22Rv1 (cell line): ENCODE measurements at regions not wholly inside any gene's neighbourhood (a gene's known extent, or its start where the extent isn't known, plus 50 kb on each side); places are given as distances from the start of the nearest gene placed in this dataset.

Experiments
- H3K27ac ChIP-seq: fragments of 450-650 bp; 2 replicates; pipeline ENCODE4 v1.5.1; 2017
- CTCF ChIP-seq: fragments of 450-650 bp; IDR thresholded peaks from 2 replicates; pipeline ENCODE4 v1.5.1; 2017; ENCODE audit warnings: mild to moderate bottlenecking
- ZFX ChIP-seq: fragments of 450-650 bp; IDR thresholded peaks from 2 replicates; pipeline ENCODE4 v1.6.1; 2017; ENCODE audit warnings: antibody characterized with exemption, borderline replicate concordance

DNA sequence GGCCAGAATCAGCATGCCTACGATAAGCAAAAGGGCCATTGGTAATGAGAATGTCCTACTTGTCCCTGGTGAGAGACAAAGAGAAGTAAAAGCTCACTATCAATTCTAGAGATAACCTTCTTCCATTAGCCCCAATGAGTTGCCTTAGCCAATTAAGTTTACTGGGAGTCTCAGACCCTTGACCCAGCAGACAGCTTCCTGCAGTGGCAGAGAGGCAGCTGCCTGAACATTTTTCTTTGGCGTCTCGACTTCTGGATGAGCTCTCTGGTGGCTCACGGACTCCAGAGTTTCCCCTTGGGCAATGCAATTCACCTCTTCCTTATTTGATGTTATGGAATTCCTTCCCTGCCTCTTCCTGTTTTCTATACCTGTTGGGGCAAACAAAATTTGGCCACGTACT lies 1034.4 kb downstream of the NAALADL2 start:
- no peak overlapping the region for H3K27ac ChIP-seq
- TF ChIP-seq ZFX (no peak), CTCF (no peak)

- TF ChIP-seq CTCF = no peak
- TF ChIP-seq ZFX = no peak
- no peak overlapping the region for H3K27ac ChIP-seq
These were observed 1030.9 kb downstream of the NAALADL2 start for GRCh38 chr3:175890066-175890465.

DNA sequence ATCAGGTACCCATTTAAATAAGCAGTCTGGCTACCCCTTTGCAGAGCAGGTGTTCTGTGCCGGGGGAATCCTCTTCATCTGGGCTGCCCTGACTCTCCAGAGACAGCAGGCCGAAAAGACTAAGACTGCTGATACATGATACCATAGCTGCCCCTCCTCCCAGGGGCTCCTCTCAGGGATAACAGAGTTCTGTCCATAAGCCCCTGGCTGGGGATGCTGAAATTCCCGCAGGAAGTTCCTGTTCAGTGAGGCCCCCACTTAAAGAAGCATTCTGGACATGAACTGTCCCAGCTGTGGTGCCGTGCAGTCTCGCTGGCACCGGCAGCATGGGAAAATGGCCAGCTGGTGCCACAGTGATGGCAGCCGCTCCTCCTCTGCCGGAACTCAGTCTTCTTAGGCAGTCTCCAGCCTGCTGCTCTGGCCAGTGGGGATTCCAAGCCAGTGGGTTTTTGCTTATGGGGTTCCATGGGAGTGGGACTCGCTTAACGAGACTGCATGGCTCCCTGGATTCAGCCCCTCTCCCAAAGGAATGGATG lies 1026.2 kb downstream of the NAALADL2 start:
- H3K27ac ChIP-seq = no peak overlapping the region
- TF ChIP-seq CTCF (no peak), ZFX (no peak)

DNA sequence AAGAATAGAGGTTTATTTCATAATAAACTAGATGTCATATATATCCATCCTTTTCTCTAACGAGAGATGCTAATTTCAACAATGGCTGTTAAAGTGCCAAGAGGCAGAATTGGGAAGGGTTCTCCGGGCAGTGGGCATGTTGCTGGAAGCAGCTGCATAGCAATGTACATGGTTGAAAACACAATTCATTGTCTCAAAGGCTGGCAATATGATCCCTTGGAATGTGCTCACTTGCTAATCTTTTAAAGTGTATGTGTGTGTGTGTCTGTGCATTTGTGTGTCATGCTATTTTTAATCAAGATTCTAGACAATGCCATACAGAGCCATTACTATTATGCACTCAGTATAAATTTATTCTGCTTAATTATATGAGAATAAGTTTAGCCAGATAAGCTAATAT lies 1020.3 kb downstream of the NAALADL2 start:
- H3K27ac ChIP-seq = no peak overlapping the region
- TF ChIP-seq CTCF (no peak), ZFX (no peak)

- no peak for TF ChIP-seq CTCF
- H3K27ac ChIP-seq = no peak overlapping the region
These were observed 1010.3 kb downstream of the NAALADL2 start for GRCh38 chr3:175869404-175869803.

- no peak for TF ChIP-seq ZFX
- no peak for TF ChIP-seq CTCF
- H3K27ac ChIP-seq = no peak overlapping the region
These were observed 1009.5 kb downstream of the NAALADL2 start for GRCh38 chr3:175868626-175869025.

GRCh38 chr3:175865724-175866123 lies 1006.6 kb downstream of the NAALADL2 start:
- TF ChIP-seq CTCF (no peak), ZFX (no peak)
- no peak overlapping the region for H3K27ac ChIP-seq
